ENCODE measurements at regions not wholly inside any gene's neighbourhood (a gene's known extent, or its start where the extent isn't known, plus 50 kb on each side); places are given as distances from the start of the nearest gene placed in this dataset.
A peak's percentile ranks its signal among the peaks of the same experiment; 100 is the strongest.

DNA sequence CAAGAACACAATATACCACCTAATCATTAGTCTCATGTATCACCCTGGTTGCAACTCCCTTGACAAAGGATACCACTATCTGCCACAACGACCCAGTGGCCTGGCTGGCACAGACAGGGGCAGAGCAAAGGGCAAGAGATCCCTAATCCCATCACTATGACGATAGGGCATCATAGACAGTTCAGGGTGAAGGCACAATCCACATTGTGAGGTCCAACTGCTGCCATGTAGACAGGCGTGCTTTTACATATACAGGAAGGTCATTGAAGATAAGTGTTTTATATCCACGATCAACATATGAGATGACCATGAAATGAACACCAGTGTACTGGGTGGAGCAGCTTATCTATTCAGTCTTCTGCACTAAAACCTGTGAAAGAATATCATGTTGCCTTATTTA lies 94.6 kb downstream of the IGLL1 start (continued):
- TF ChIP-seq, protein P1, sequence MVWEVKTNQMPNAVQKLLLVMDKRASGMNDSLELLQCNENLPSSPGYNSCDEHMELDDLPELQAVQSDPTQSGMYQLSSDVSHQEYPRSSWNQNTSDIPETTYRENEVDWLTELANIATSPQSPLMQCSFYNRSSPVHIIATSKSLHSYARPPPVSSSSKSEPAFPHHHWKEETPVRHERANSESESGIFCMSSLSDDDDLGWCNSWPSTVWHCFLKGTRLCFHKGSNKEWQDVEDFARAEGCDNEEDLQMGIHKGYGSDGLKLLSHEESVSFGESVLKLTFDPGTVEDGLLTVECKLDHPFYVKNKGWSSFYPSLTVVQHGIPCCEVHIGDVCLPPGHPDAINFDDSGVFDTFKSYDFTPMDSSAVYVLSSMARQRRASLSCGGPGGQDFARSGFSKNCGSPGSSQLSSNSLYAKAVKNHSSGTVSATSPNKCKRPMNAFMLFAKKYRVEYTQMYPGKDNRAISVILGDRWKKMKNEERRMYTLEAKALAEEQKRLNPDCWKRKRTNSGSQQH (CRISPR knock-in tag; IDR thresholded peaks at IDR 0.05; ENCODE audit: low read depth) = no peak
- TF ChIP-seq ZNF224 (CRISPR knock-in tag; IDR thresholded peaks at IDR 0.05) (no peak), ESRRA (CRISPR knock-in tag; IDR thresholded peaks at IDR 0.05; ENCODE audit: low read depth) (no peak), ZBTB21 (CRISPR knock-in tag; IDR thresholded peaks at IDR 0.05) (no peak), ZNF207 (IDR thresholded peaks at IDR 0.05; ENCODE audit: borderline replicate concordance) (no peak), AHR (CRISPR knock-in tag; IDR thresholded peaks at IDR 0.05) (no peak)
- TF ChIP-seq, protein P2, sequence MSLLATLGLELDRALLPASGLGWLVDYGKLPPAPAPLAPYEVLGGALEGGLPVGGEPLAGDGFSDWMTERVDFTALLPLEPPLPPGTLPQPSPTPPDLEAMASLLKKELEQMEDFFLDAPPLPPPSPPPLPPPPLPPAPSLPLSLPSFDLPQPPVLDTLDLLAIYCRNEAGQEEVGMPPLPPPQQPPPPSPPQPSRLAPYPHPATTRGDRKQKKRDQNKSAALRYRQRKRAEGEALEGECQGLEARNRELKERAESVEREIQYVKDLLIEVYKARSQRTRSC (CRISPR knock-in tag; IDR thresholded peaks at IDR 0.05; ENCODE audit: low read depth) = no peak

DNA sequence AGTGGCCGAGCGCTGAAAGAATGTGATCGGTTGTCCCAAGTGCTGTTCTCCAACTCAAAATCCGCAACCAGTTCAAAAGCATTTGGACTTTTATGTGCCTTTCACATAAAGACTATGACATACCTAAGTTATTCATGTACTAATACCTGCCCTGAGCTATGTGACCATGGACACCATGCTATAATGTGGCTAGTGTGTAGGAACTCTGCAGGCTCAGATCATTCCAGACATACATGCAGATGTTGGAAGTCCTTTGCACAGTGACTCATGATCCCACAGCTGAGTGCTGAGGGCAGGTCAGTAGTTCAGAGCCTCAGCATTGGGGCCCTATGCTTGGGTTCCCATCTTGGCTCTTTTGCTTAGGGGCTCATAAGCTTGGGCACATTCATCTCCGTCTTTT lies 95.4 kb downstream of the IGLL1 start:
- Histone ChIP-seq H3K36me3 (replicated peaks in 1 of 2; ENCODE audit: control insufficient read depth in 1 of 2, insufficient read depth in 2 of 2, low read length in 2 of 2) (no peaks in the 10 kb centered on the region), H3K27ac (ENCODE audit: extremely low read length, insufficient read depth, low read length) (no peak overlapping the region), H3K4me2 (ENCODE audit: low read depth, low read length) (no peak overlapping the region), H3K4me1 (ENCODE audit: insufficient read depth, low read length) (peaks cover 7% of the 10 kb centered on the region; the same call in 1 of the 2 replicates), H2AFZ (ENCODE audit: low read length) (no peak overlapping the region), H3K4me3 (replicated peaks in 1 of 3; ENCODE audit: insufficient read depth in 1 of 3, low read depth in 2 of 3, low read length in 3 of 3) (no peak overlapping the region), H4K20me1 (ENCODE audit: insufficient read depth, low read length) (no peaks in the 10 kb centered on the region), H3K79me2 (ENCODE audit: insufficient read depth, low read length) (no peaks in the 10 kb centered on the region), H3K9ac (ENCODE audit: insufficient read depth, low read depth, low read length) (no peak overlapping the region), H3K27me3 (ENCODE audit: control insufficient read depth in 1 of 2, insufficient read depth in 2 of 2, low read length in 2 of 2) (peaks cover 0 to 4% of the 10 kb centered on the region in 2 experiments; a peak in 1 of 5 replicates), H3K9me3 (ENCODE audit: low read length) (no peaks in the 10 kb centered on the region)
- intact Hi-C loops (cut with micrococcal nuclease; ENCODE audit: unreplicated experiment) = no loop called here
- ChIA-PET POLR2A (no interaction called here), CTCF (ENCODE audit: low intra/inter-chr PET ratio, low total read pairs) (no interaction called here)
- DNase-seq (ENCODE audit: low spot score) (no peak), ATAC-seq (no peak), FAIRE-seq (no peak)
- in situ Hi-C loops (cut with HindIII; ENCODE audit: extremely low pct_ligation_motif_present, low pct_unique_long_range_greater_than_20kb) = loop anchor here (25.0 kb wide), 1 partner anchor 103 kb away; the partner anchor contains the start of gene IGLL1
- BruUV-seq (replicated peaks) = no TSS peak
- 70% methylated on average over 5 of the region's 5 CpGs for WGBS (ENCODE audit: low lambda C conversion rate)
- TF ChIP-seq FOSL2 (CRISPR knock-in tag; IDR thresholded peaks at IDR 0.05) = 0 out of 2 replicates have a peak, but pooled peaks have one; percentile 7
- no peak for TF ChIP-seq ZBTB3 (CRISPR knock-in tag; IDR thresholded peaks at IDR 0.05; ENCODE audit: borderline replicate concordance, low read depth)
